A172 (cell line): ENCODE measurements at regions not wholly inside any gene's neighbourhood (a gene's known extent, or its start where the extent isn't known, plus 50 kb on each side); places are given as distances from the start of the nearest gene placed in this dataset.

Experiments used
- DNase-seq: peaks from one replicate; pipeline ENCODE4 v3.0.0-alpha.2; 2015; ENCODE audit warnings: low spot score

DNA sequence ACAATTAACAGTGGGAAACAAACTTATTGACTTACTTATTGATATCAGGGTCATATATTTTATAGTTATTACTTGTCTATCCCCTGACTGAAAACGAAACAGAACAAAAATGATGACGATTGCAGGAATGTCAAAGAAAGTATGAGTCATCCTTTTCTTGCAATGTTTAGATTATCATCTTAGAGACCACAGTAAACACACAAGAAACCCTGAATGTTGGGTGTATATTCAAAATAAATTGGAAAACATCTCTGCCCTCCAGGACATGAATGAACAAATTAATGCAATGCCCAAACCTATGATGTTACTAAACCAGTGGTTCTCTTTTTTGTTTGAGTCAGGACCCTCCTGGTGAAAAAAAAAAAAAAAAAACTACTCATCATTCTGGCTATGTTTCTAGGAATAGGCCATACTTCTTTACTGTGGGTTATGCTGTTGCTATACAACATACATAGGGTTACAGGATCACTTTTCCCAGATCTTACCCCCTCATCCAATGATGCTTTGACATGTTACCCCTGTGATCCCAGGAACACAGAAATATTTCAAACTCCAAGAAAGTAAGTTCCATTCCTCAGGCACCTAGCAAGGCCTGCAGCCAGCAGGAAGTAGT, 623.4 kb upstream of the IGFBP3 start:
- DNase-seq, result peak; percentile 75

- DNase-seq, result no peak
These were observed 621.0 kb upstream of the IGFBP3 start for GRCh38 chr7:46542076-46542475.

GRCh38 chr7:46539892-46540483, 618.9 kb upstream of the IGFBP3 start:
- no peak for DNase-seq

DNA sequence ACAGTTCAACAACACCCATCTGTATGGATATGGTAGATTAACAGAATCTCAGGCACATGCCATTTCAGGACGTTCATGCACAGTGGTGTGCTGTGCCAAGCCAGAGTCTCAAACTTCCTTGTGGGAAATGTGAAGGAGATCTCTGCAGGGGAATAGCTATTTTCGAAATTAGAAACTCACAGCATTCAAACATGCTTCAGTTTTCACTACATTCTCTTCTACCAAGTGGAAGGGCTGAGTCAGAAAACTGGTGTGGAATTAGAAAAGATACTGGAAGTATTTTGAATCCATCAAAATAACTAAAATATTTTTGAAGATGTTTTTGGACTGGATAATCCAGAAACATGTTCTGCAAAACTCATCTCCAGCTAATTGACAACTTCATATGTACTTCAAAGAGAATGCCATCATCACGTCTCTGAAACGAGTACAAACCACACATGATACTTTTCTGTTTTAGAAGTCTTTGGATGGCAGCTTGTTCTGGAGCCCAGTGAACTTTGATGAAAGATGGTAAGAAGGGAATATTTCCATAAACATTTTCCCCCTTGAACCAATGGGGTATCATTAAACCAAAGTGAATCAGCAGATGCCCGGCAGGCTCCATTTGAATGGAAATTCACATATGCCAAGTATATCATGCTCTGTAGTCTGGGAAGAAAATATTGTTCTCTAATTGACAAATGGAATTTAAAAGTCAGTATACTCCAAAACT, 616.3 kb upstream of the IGFBP3 start:
- DNase-seq, result no peak

GRCh38 chr7:46534664-46535588, 613.9 kb upstream of the IGFBP3 start:
- DNase-seq, result no peak

GRCh38 chr7:46533946-46534345, 612.9 kb upstream of the IGFBP3 start:
- no peak for DNase-seq

GRCh38 chr7:46532571-46532970, 611.5 kb upstream of the IGFBP3 start:
- no peak for DNase-seq

DNA sequence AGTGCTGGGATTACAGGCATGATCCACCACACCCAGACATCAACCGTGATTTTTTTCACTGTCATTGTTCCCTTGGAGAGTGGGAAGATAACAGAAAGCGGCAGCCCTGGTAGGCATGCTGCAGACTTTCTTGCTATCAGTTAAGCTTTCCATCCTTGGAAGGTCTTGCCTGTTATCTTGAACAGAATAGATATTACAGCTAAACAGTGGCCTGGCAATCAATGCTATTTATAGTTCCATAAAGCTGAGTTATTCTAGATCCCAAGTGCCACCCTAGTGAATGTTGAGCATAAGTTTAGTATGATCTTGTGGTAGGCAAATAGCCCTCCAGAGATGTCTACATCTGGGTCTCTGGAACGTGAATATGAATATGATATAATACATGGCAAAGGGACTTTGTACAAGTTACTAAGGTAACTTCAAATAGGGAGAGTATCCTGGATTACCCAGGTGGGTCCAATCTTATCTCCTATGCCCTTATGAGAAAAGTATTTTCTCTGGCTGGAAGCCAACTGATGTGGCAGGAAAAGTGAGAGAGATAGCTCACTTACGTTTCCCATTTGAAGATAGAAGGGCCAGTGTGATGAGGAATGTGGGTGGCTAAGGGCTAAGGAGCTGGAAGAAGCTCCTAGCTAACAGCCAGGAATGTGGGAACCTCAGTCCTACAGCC, 609.1 kb upstream of the IGFBP3 start:
- DNase-seq, result no peak

DNA sequence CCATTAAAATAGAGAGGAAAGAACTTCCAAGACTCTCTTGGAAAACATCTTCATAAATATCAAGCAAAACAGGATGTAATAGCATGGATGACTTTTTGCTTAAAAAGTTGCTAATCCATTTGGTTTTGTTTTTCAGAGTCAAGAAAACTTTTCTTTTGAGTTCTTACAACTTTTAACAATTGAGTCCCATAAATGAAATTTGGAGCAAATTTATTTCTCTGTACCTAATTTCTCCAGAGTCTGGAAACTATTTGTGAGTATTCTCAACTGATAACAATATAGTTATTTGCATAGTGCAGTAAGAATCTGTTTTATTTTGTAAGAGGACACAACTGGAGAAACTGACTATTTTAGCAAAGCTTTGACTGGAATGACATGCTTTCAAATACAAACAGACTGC, 606.3 kb upstream of the IGFBP3 start:
- no peak for DNase-seq

- peak; percentile 51 for DNase-seq
These were observed 604.8 kb upstream of the IGFBP3 start for GRCh38 chr7:46525876-46526275.

DNA sequence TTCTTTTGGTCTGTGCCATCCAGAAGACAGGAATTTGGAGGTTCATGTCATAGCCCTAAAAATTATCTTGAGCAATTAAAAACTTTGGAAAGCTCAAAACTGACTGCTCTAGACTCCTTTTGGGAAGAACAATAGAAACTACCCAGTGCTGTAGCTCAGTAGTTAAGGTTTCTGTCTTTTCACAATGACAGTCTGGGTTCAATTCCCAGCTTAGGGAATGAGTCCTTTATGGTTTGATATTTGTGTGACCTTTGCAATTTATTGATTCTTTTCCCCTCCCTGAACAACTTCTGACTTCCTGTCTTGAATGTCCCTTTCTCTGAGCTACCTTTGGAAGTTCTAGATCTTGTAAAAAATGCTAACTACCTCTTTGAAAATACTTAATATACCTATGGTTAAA, 603.3 kb upstream of the IGFBP3 start:
- DNase-seq, result no peak

- DNase-seq, result no peak
These were observed 601.4 kb upstream of the IGFBP3 start for GRCh38 chr7:46522354-46522906.

- DNase-seq, result no peak
These were observed 597.6 kb upstream of the IGFBP3 start for GRCh38 chr7:46518713-46519112.

- peak; percentile 21 for DNase-seq
These were observed 594.9 kb upstream of the IGFBP3 start for GRCh38 chr7:46515844-46516590.

DNA sequence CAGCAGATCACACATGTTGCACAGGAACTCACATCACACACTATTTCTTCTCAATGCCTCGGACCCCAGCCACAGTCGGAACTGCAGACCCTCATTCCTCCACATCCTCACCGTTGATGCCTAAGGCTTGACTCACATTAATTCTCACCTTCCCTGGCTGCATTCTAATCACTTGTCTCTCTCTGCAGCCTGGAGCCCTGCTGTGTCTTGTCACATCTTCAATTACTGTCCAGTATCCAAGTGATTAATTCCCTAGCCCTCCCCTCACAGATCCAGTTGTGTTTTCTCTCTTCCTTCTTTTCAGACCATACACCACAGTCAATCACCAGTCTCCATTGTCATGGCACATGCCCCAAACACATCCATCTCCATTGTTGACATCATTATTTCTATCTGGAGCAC, 592.4 kb upstream of the IGFBP3 start:
- DNase-seq, result peak; percentile 43

- peak; percentile 69 for DNase-seq
These were observed 591.9 kb upstream of the IGFBP3 start for GRCh38 chr7:46512891-46513413.

DNA sequence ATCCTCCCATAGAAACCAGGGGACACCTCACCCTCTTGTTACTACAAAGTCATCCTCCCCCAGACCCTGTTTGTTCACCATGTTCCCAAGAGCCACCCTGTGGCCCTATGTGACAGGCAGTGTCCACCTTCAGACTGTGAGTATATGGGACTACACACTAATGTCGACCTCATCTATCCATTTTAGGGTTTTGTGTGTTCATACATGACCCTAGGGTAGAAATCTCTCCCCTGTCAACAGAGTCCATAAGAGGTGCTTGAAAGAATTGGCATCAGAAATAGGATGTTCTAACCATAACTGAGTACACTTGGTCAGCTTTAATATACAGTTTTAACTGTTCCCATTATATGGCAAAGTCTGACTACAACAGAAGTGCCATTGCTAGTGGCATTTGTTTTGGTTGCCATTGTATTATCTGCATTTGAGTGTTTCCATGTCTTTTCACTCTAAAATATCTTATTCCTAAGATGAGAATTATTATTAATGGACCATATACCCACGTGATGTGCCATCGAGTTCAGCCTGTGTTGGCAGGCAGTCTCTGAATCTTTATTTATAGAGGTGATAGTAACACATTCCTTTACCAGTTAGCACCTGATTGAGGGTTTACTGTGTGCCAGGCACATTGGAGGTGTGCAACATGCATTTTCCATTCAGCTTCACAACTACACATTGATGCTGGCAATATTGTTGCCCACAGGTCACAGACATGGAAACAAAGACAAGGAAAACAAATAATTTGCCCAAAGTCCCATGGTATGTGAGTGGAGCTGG, 590.6 kb upstream of the IGFBP3 start:
- DNase-seq, result no peak

DNA sequence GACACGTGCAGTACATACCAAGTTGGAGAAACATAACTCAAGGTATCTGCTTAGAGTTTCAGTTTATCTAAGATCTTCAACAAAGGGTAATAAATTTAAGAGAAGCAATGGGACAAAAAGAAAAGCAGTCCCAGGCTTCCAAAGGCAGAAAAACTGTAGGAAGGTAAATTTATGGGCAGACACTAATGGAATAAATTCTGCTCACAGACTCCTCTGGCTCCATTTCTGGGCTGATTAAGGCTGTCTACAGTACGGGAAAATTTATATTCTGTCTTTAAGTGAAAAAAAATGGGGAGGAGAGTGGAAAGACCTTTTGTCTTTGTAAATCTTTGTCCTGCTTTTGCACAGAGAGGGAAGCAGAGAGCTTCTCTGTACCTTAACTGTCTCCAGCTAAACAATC, 587.5 kb upstream of the IGFBP3 start:
- DNase-seq, result no peak

DNA sequence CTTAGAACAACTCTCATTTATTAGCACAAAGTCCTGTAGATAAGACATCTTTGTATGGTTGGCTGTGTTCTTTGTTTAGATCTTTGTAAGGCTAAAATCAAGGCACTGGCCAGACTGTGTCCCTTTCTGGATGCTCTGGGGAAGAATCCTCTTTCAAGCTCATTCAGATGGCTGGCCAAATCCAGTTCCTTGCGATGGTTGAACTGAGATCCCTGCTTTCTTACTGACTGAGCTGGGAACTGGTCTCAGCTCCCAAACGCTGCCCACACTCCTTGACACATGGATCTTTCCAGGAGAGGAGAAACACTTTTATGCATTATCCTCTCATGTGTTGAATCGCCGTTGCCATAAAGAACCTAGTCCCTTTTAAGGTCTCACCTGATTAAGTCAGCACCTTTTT, 586.5 kb upstream of the IGFBP3 start:
- DNase-seq, result no peak

DNA sequence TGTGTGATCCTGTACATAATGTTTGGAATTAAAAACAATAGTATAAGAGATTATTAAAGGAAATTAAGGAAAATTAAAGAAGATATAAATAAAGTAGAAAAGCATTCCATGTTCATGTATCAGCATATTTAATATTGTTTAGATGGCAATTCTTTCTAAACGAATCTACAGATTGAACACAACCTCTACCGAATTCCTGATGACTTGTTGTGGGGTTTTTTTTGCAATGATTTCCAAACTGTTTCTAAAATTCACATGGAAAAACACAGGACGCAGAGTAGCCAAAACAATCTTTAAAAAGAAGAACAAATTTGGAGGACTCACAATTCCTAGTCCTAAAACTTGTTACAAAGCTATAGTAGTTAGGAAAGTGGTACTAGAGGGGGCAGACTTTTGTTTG, 573.4 kb upstream of the IGFBP3 start:
- no peak for DNase-seq
